ENCODE measurements at regions not wholly inside any gene's neighbourhood (a gene's known extent, or its start where the extent isn't known, plus 50 kb on each side); places are given as distances from the start of the nearest gene placed in this dataset.
"Not testable (repeated sequence)": the region's sequence is repeated elsewhere in the genome, so short reads cannot be mapped to it uniquely, and the experiment has no call there.

DNA sequence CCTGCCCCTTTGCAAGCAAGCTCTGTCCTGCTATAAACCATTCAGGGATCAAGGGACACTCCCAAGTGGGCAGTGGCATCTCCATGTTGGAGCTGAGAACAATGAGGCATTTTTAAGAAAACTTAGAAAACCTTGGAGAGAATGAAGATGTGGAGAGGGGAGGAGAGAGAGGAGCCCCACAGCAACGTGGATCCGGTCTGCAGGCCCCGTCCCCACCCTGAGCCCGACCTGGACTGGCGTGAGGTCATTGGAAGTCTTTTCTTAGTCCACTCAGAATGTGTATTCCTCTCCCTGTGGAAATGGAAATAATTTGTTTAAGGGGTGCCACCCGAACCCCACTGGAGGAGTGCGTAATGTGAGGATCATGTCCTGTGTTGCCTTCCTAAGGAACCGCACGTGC is 328.0 kb upstream of the COX7C start:
- DNase-seq, result not testable (repeated sequence)

DNA sequence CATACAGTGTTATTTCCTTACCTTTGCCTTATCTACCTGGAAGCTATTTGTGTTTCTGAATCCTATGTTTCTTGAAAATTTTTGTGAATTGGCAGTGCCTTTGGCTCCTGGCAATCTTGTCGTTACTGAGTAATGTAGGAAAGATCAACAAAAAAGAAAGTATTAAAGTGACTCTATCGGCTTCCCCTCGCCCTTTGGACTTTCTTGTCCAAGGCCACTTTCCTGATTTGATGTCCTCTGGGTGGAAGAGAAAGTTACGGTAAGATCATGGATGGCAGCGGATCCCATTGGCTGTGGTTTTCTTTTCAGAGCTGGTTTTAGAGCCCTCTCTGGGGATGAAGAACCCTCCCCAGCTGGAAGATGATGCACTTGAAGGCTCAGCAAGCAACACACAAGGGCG is 324.9 kb upstream of the COX7C start:
- DNase-seq, result not testable (repeated sequence)

DNA sequence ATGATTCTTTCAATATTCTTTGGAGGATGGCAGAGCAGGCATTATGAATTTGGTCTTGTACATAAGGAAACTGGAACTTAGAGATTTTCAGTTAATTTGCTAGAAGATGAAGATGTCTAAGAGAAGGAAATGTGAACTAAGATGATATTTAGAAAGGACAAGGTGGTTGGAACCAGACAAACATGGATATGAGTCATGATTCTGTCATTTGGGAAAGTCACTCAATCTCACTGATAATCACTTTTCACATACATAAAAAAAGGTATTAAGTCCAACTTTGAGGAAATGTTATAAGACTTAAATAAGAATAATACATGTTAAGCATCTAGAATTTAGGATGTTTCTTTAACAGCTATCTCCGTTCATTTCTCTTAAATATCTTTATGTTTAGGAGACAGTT is 315.1 kb upstream of the COX7C start:
- not testable (repeated sequence) for DNase-seq

DNA sequence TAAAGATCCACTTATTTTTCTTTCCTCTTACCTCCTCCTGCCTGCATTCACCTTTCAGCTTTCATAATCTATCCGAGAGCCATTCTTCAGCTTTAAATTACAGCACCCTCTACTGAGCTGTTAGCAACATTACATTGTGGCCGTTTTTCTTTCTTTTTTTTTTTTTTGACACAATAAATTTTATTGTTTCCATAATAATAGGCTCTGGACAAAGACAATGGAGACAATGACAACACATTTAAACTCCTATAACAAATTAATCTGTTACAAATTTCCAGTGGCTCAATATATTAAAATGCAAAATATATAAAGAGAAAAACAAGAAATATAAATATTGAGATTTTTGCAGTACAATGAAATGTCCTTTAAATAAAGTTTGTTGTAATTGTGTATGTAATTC is 312.7 kb upstream of the COX7C start:
- DNase-seq, result not testable (repeated sequence)

DNA sequence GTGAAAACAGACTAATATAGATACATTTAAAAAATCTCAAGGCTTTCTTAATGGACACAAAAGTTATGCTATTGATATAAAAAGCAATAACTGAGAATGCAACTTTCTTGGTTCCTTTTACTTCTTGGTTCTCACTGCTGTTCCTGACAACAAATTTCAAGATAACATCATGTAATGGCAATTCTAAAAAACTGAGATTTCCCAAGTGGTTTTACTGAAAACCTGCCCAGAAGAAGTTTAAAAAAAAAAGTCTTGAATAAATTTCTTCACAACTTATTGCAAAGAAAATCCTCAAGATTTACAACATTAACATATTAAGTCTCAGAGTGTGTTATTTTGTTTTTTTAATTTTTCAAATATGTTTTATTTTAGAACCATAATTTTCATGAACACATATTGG is 302.8 kb upstream of the COX7C start:
- DNase-seq, result no peak

DNA sequence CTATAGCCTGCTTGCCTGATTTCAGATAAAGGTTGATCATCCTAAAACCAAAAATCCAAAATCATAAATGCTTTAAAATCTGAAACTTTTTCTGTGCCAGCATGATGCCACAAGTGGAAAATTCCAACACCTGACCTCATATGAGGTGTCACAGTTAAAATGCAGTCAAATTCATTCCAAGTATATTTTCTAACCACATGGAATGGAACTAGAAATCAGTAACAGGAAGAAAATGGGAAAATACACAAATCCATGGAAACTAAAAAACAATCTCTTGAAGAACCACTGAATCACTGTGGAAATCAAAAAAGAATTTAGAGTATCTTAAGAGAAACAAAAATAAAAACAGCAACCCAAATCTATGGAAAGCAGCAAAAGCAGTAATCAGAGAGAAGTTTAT is 297.5 kb upstream of the COX7C start:
- no peak for DNase-seq

DNA sequence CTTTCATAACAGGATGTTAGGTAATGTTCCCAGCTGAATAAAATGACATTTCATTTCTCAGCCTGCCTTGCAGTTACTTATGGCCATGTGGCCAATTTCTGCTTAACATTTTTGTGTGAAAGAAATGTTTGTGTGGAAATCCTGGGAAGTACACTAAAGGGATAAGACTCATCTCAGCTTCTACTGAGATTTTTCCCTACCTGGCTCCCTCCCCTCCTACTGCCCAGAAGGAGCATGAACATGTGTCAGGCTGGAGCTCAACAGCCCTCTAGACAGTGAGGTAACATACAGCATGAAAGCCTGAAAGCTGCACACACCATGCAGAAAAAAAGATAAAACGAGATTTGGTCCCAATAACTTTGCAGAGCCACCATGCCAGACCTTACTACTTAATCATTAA is 288.4 kb upstream of the COX7C start:
- no peak for DNase-seq

DNA sequence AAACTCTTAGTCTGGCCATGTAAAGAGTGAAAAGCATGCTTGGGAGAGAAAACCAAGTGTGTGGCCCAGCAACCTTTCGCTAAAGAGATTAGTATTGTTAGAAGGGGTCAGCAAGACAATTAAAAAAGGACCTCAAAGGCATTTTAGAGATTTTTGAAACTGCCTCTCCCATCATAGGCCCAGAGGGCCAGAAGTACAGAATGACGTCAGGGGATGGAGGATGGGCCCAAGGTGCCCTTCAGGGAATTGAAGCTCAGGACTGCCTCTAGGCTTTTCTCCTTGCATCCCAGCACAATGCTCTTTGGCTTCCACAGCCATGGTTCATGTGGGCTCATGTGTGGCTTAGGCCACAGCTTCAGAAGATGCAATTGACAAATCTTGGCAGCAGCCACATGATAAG is 287.0 kb upstream of the COX7C start:
- DNase-seq, result no peak

DNA sequence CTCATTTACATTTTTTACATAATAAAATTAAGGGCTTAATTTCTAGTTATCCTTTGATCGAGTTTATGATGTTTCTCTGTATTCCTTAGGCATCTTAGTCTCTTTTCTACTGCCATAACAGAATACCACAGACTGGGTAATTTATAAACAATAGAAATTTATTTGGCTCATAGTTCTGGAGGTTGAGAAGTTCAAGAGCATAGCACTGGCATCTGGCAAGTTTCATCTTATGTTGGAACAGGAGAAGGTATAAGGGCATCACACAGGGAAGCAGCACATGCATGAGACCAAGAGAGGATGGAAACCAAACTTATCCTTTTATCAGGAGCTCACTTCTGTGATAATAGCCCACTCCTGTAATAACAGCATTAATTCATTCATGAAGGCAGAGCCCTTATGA is 284.9 kb upstream of the COX7C start:
- no peak for DNase-seq

DNA sequence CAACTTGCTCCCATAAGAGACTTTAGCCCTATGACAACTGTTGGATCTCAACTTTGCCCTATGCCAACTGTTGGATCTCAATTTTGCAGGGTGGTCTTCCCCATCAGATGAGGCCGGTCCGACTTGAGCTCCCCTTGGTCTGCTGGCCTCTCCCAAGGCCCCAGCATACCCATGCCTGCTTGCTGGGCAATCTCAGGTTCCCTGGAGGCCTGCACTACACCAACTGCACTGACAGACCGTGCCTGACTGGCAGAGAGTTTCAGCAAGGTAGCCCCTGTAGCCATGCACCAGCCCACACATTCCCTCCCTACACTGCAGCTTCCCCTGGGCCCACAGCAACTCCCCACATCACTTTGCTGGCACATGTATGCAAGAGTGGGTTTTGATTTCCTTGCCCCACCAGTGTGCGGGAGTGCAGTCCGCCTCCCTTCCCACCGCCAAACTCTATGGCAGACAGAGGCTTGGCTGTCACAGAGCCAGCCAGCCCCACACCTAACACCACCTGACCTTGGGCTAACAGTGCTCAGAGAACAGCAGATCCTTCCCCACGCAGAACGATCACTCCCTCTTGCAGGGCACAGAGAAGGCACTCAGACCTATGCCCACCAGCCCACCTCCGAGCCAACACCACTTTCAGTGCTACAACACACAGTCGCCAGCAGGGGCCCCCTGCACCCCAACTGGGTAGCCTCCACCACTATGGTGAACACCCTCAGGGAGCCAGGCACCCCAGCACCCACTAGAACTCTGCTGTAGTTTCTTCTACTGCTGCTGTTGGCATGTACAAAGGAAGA is 279.9 kb upstream of the COX7C start:
- no peak for DNase-seq

DNA sequence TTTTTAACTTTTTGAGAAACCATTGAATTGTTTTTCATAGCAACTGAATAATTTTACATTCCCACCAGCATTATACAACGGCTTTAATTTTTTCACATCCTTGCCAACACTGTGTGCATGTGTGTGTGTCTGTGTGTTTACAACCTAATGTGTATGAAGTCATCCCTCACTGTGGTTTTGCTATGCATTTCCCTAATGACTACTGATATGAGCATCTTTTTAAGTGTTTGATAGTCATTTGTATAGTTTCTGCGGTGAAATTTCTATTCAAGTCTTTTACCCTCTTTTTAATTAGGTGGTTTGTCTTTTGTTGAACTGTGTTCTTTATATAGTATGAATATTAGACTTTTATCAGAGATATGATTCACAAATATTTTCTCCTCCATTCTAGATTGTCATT is 263.1 kb upstream of the COX7C start:
- DNase-seq, result no peak

DNA sequence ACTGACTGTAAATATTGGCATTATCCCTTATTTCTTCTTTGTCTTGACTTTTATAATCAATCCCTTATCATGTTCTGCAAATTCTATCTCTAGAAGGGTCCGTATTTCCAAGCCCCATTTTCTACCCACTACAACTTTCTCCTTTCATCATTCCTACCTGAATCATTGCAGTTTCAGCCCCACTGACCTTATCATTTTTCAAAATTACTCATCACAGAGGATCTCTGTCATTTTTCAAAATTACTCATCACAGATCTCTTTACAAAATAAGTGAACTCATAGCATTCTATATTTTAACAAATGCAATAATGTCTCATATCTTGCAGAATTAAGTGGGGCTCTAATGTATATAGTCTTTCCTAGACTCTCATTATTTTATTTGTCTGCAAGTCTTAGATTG is 256.9 kb upstream of the COX7C start:
- DNase-seq, result no peak

DNA sequence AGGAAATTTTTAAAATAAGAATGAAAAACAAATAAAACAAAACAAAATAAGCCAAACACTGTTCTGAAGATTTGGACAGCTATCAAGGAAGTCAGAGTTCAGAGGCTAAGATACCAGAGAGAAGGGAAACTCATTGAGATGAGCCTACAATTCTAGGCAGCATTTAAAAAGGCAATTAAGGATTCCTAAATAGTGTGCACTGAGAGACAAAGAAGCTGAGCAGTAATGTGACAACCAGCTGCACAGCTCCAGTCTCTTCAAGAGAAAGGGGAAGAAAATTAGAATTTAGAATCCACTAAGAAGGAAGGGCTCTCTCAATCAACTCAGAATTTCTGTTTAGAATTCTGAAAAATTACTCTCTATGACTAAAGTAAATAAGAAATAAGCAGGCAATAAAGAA is 246.7 kb upstream of the COX7C start:
- DNase-seq, result no peak

DNA sequence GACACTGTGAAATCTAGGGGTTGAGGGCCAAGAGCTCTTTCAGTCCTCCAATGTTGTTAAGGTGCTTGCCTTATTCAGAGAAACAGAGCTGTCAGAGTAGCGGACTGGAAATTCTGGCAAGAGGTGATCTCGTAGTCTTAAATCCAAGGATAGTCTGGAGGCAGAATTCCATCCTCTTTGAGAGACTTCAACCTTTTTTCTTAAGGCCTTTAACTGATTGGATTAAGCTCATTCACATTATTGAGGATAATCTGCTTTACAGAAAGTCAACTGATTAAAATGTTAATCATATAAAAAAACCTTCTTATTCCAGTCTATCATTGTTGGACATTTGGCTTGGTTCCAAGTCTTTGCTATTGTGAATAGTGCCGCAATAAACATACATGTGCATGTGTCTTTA is 243.1 kb upstream of the COX7C start:
- no peak for DNase-seq

DNA sequence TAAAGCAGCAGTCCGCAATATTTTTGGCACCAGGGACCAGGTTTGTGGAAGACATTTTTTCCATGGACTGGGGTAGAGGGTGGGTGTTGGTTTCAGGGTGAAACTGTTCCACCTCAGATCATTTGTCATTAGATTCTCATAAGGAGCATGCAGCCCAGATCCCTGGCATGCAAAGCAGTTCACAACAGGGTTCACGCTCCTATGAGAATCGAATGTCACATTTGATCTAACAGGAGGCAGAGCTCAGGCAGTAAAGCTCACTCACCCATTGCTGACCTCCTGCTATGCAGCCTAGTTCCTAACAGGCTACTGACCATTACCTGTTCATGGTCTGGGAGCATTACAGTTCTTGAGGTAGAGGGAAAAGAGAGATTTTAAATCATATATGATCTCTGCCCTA is 241.5 kb upstream of the COX7C start:
- DNase-seq, result no peak

DNA sequence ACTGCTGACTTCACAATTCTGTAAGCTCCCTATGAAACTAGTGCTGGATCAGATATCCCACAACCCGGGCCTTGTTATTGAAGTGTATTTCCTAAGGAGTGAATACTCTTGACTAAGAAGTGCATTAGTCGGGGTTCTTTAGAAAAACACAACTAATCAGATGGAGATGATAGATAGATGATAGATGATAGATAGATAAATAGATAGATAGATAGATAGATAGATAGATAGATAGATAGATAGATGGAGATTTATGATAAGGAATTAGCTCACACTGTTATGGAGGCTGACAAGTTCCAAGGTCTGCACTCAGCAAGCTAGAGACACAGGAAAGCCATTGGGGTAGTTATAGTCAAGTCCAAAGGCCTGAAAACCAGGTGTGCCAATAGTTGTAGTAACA is 214.6 kb upstream of the COX7C start:
- no peak for DNase-seq

DNA sequence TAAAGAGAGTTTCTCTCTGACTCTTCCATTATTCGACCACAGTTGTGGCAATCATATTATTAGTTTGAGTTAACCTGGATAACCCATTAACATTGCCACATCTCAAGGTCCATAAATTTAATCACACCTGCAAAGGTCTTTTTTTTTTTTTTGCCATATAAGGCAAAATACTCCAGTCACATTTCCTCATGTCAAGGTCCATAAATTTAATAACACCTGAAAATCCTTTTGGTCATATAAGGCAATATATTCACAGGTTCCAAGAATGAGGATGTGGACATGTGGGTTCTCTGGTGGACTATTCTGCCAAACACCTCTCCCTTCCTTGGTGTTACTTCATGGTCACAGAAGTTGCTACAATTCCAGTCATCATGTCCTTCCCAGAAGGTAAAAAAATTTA is 213.5 kb upstream of the COX7C start:
- DNase-seq, result no peak

DNA sequence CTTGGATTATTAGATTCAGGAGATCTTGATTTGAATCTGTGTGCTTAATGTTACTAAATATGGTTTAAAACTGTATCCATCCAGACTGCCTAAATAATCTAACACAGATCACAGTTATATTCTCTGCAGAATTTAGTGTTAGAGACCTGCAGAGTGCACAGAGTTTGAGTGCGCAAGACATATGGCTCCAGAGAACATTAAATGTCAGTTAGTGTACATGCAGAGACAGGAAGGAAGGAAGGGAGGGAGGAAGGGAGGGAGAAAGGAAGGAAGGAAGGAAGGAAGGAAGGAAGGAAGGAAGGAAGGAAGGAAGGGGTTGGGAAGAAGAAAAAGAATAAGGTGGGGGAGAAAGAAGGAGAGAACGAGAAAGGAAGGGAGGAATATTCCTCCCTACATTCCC is 210.0 kb upstream of the COX7C start:
- DNase-seq, result no peak

DNA sequence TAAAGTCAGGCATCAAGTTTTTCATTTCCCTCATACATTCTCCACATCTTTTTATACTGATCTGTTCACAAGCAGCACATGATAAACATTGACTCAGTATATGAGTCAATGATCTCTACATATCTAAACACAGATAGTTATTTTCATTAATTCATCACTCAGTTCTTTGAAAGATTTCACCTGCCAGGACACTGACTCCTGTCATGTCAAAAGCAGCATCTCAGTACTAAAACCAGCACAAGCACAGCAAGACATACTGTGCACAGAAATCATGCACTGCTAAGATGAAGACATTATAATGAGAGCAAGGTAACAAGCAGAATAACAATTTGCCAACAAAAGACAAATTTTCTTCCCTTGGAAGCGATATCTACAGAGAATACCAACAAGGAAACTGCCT is 206.1 kb upstream of the COX7C start:
- no peak for DNase-seq

DNA sequence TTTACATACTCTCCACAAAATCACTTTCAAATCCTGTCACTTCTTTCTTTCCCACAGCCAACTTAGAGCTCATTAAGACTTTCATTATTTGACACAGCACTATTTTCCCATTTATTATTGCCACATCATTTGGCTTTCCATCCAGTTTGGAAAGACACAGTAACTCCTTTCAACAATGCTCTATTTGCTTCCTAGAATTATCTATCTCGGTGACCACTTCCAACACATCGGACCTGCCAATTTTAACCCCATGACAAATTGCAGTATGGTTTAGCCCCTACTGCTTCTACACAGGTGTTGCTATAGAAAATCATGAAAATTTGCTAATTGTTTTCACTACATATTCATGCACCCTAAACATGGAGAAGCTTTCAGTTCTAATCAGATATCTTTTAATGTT is 190.6 kb upstream of the COX7C start:
- DNase-seq, result no peak

DNA sequence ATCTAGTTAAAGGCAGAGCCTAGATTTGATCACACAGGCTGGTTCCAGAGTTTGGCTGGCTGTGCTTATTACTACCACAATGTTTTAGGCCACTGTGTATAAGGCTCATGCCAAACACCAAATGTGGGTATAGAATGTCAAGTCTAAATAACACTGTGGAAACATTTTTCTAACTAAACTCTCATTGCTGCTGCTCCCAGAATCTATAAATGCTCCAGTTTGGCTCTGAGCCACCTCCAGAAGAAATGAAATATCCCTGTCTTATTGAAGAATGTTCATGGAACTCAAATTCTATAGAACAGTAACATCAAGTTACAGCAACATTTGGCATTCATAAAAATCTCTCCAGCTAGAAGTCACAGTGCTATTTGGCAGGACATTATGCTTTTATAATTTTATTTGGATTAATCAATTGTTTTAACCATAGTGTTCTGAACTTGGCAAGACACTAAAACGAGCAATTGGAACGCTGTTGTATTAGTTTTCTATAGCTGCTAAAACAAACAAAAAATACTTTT is 178.1 kb upstream of the COX7C start:
- no peak for DNase-seq

DNA sequence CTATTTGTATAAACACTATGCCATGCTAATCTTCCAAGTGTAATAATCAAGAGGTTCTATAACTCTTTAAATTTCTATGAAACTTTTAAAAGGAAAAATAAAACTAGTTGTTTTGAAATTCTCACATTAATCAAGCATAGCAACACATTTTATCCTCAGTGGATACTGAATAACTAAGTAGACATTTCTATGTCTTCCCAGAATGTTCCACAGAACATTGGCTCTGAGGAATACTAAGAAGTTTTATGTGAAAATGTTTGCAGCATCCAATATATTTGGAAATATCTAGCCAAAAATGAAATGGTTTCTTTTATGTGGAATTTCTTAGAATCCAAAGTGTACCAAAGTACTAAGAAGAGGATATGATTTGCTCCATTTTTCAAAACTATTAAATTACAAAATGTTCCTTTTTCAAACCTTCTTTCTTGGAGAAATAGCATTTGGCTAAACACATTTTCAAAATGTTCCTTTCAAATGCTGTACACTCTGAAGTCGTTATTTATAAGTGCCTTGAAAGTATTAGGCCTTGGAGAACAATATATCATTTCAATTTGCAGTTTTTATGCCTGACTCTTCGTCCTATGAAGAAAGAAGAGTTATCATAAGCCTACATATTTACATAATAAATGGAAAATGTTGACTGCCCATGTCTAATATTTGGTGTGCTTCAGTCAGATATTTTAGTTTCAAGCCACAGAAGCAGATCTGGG is 175.6 kb upstream of the COX7C start:
- no peak for DNase-seq

DNA sequence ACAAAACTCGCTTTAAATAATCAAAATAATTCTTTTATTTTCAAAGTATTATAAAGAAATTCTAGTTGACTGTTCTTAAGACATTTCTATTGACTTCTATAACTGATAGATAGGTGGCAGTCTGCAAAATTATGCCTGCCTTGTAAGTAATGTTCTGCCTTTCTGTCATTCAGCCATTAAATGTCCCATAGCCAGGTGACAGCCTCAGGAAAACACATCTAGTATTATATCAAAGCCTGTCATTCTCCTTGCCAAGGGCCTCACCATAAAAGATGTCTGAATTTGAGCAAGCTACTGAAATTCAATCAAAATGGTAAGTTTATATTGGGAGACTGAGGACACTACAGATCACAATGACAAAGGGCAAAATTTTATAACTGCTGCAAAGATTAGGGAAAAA is 170.4 kb upstream of the COX7C start:
- no peak for DNase-seq

DNA sequence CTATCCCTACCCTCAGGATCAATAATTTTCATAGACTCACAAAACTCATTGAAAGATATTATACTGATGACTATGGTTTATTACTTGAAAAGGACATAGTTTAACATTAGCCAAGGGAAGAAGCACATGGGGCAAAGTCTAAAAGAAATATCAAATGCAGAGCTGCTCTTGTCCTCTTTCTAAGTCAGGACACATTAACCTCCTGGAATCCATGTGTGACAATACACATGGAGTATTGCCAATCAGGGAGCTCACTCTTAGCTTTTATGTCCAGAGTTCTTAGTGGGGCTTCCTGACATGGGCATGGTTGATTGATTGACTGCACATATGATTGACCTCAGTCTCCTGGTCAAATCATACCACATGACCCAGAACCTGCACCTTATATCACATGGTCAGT is 165.5 kb upstream of the COX7C start:
- no peak for DNase-seq

DNA sequence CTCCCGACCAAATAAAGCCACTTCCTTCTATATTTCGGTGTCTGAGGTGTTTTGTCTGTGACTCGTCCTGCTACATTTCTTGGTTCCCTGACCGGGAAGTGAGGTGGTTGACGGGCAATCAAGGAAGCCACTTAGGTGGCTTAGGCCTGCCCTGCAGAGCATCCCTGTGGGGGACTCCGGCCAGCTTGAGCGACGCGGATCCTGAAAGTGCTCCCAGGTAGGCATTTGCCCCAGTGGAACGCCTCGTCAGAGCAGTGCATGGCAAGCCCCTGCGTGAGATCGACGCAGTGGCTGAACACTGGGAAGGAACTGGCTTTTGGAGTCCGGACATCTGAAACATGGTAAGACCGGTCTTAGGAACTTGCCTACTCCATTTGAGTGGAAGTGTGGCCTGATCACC is 157.2 kb upstream of the COX7C start:
- no peak for DNase-seq
